CMK (cell line): ENCODE measurements at regions not wholly inside any gene's neighbourhood (a gene's known extent, or its start where the extent isn't known, plus 50 kb on each side); places are given as distances from the start of the nearest gene placed in this dataset.
"Not testable (repeated sequence)": the region's sequence is repeated elsewhere in the genome, so short reads cannot be mapped to it uniquely, and the experiment has no call there.

Experiments used
- DNase-seq: peaks from one replicate; pipeline ENCODE4 v3.0.0-alpha.2; 2010; ENCODE audit warnings: low read depth

DNA sequence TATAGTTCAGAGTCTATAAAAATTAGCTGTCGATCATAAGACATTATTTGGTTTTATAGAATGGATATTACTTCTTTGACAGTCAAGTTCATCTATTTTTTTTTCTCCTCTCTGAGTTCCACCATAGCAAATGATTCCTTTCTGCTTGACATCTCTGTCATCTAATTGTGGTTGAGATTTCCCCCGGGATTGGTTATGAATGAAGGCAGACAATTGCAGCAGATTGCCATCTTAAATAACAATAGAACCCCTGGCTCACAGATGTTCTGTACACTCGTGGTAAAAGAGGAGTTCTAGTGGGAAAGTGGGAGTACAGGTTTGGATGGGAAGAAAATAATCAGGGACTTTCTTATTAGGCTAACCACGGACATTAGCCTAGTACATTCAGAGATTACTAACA is 292.1 kb upstream of the NRXN1 start:
- no peak for DNase-seq

DNA sequence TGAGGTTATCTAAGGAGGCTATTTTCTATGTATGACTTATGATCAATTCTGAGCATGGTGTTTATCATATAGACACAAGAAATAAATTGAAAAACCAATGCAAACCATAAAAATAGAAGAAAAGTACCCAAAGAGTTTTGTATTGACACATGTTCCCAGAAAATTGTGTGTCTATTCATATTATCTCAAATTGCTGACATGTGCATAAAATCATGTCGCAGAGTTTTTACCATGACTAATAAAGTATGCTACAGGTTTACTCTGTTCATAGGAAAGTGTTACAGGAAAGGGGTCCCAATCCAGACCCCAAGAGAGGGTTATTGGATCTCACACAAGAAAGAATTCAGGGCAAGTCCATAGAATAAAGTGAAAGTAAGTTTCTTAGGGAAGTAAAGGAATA is 290.7 kb upstream of the NRXN1 start:
- no peak for DNase-seq

DNA sequence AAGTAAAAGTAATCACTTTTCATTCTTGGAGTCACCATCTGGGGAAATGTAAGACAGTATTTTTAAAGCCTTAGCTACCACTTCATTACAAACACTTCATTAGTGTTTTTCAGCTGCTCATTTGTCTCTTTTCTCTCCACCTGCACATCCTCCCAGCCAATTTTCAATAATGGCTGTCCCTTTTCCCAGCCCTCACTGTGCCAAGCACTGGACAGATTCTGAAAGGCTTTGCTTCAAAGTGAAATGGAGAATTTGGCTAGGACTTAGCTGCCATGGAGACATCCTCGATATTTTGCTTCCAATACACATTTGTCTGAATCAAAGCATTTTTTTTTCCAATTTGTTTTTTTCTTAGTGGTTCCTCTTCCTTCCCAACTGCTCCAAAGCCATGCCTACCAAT is 272.4 kb upstream of the NRXN1 start:
- no peak for DNase-seq

DNA sequence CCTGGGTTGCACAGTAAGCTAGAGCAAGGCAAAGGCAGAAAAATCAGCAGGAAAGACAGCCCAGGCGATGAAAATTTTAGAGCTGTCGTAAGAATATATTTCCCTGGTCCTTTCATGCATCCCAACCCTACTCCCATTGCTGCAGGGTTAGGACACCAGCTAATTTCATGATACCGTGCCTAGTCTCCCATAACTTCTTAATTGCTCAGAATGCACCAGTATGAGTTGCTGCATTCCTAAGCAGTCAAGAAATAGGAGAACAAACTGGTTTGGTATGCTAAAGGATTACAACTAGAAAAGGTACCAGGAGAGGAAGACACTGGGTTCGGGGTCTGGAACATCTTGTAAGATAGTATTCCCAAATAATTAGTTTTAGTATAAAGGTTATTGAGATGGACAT is 269.4 kb upstream of the NRXN1 start:
- DNase-seq: no peak

- DNase-seq: no peak
Measured at GRCh38 chr2:51299370-51299769, 267.4 kb upstream of the NRXN1 start.

DNA sequence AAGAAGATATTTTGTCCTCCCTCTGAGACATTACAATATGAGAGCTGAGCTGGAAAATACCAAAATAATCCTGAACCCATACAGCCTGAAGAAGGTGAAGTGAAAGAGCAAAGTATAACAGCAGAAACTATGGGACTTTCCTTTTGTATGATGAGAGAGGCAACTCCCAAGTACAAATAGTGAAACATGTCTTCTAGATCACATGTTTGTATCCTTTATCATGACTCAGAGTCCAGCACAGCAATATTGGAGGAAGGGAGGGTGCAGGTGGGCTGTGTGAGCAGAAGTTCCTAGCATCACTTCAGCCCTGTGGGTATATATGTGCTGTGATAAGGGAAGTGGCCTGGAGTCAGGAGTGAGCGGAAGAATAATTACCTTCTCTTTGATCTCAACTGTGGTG is 265.6 kb upstream of the NRXN1 start:
- DNase-seq: no peak

- no peak for DNase-seq
Measured at GRCh38 chr2:51293566-51294200, 261.8 kb upstream of the NRXN1 start.

DNA sequence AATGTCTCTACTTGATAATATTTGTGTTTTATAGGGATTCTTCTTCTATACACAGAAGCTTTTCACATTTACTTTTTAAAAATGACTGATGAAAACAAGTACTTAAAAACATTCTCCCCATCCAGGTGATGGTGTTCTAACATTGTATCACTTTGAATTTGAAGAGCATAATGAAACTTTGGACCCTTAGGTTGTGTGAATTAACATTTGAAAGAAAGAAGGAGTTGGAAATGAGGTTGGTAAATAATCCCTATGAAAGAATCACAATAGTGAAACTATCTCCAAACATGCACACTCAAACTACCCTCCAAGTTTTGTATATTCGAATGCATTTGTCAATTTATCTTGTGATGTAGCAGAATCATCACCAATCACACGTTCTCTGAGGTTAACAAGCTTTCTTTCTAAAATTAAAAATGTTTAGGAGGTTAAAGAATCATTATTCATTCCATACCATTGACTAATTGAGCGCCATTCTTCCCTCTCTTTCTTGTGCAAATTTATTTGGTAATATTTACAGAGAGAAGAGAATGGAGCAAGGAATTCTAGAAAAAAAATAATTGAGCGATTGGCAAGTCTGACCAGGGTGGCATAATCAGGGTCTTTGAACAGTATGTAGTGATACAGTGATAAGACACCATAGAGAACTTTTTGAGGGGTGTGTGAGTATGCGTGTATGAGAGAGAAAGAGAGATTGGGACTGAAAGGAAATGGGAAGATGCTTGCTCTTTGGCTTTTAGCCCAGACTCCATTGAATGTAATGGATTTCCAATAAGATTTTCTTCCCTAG is 260.0 kb upstream of the NRXN1 start:
- no peak for DNase-seq

GRCh38 chr2:51290725-51291124 is 258.8 kb upstream of the NRXN1 start:
- no peak for DNase-seq

DNA sequence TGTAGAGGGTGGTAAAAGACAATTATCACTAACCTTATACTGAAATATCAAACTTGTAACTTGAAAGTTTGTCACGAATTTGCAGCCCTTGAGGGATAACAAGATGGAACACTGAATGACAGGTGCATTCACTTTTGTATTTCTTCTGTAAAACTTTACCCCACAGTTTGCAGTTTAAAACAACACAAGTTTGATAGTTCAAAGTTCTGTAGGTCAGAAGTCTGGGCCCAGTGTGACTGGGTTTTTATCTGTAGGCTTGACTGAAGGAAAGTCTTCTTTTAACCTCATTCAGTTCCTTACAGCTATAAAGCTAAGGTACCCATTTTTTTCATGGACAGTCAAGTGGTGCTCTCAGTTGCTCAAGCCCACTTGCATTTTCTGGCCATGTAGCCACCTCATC is 257.1 kb upstream of the NRXN1 start:
- DNase-seq: no peak

DNA sequence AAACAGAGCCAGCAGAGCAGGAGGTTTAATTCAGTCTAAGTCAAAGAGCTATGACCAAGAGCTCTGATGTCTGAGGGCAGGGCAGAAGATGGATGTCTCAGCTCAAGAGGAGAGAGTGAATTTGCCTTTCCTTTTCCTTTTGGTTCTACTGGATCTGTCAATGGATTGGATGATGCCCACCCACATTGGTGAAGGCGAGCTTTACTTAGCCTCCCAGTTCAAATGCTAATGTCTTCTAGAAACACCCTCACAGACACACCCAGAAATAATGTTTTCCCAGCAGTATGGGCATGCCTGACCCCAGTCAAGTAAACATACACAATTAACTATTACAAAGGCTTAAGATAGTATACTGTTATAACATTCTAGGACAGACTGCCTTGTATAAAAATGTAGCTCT is 236.3 kb upstream of the NRXN1 start:
- no peak for DNase-seq

GRCh38 chr2:51265539-51265938 is 233.6 kb upstream of the NRXN1 start:
- no peak for DNase-seq

DNA sequence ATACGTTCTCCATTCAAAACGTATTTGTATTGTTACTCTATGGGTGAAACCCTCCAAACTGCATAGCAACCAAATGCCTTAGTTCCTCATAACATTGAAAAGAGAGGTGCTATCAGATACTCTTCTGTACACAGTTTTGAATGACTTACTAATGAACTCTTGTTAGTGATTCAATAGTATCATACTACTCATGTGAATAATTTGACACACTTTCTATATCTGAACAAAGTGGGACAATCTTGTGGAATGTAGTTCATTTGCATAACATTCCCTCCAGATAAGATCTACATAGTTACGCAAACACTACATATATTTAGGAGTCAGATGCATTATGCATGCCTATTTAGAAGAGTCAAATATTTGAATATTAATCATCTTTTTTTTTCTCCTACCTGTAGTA is 232.0 kb upstream of the NRXN1 start:
- DNase-seq: no peak

GRCh38 chr2:51263101-51263500 is 231.2 kb upstream of the NRXN1 start:
- not testable (repeated sequence) for DNase-seq

GRCh38 chr2:51258301-51258700 is 226.4 kb upstream of the NRXN1 start:
- no peak for DNase-seq

DNA sequence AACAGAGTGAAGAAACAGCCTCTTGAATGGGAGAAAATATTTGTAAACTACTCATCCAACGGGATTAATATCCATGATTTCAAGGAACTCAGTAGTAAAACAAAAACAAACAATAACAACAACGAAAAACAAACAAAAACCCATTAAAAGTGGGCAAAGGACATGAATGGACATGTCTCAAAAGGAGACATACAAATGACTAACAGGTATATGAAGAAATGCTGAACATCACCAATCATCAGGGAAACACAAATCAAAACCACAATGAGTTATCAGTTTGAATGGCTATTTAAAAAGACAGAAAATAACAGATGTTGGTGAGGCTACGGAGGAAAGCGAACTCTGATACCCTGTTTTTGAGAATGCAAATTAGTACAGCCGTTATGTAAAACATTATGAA is 224.8 kb upstream of the NRXN1 start:
- DNase-seq: no peak

GRCh38 chr2:51251356-51251755 is 219.4 kb upstream of the NRXN1 start:
- DNase-seq: no peak

DNA sequence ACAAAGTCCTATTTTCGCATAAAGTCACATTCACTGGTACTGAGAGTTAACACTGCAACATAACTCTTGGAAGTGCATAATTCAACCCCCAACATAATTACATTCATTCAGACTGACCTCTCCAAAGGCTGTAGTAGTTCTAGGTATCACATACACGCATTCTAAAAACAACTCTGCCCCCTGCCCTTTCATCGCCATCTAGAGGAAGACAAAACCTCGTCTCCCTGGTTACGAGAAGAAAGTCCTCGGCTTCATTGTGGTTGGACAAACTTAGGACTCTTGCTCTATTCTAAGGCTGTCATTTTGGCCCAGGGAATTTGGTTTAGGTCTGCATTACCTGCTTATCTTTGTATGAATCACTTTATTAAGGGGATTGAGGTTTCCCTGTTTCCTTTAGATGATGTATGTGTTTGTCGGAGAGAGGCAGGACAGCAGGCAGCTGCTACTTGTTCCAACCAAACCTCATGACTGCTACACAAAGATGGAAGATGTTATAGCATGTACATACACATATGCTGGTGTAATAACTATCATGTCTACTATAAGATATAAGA is 215.4 kb upstream of the NRXN1 start:
- no peak for DNase-seq

GRCh38 chr2:51243892-51244535 is 212.1 kb upstream of the NRXN1 start:
- no peak for DNase-seq

DNA sequence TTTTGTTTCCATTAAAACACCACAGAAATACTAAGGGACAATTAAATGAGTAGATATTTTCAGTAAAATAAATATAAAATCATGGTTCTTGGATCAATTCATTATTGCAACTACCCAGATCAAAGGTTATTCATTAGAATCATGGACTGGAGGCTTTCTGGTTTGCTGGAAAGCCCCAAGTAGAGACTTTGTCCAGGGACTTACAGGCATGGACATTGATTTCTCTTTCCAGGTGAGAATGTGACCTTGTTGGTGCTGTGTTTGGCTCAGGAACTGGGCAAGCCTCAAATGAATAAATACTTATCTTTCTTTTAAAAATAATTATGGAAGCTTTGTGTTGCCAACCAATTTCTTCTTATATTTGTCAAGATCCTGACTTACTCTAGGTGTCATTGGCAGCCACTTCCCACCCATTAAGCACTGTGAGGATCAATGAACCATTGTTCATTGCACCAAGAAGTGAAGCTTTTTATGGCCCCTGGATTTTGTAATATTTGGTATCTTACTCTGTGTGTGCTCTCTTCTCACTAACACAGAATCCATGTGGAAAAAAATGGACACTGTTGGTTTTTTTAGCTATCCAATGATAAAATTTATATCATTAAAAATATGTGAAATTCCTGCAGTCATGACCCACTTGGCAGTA is 205.8 kb upstream of the NRXN1 start:
- DNase-seq: no peak

GRCh38 chr2:51232027-51232426 is 200.1 kb upstream of the NRXN1 start:
- DNase-seq: no peak

GRCh38 chr2:51231071-51231470 is 199.1 kb upstream of the NRXN1 start:
- no peak for DNase-seq

GRCh38 chr2:51225377-51225776 is 193.4 kb upstream of the NRXN1 start:
- DNase-seq: no peak
